H54 (cell line): ENCODE measurements at regions not wholly inside any gene's neighbourhood (a gene's known extent, or its start where the extent isn't known, plus 50 kb on each side); places are given as distances from the start of the nearest gene placed in this dataset.

Experiments used
- DNase-seq: peaks from one replicate; pipeline ENCODE4 v3.0.0; 2011; ENCODE audit warnings: low spot score, mixed read lengths; ENCODE audit not compliant: insufficient read length
- FAIRE-seq: peaks from 3 replicates; lab custom pipeline; 2011; peaks lifted over from hg19 to GRCh38; lab: Jason Lieb, UNC
- POLR2A ChIP-seq: IDR thresholded peaks from 2 replicates; pipeline ENCODE4 v1.6.1; 2011; ENCODE audit warnings: low read depth, mild to moderate bottlenecking, low read length

GRCh38 chr4:60223208-60223923 is 976.8 kb upstream of the ADGRL3 start:
- FAIRE-seq (no peak), DNase-seq (no peak)
- no peak for TF ChIP-seq POLR2A

GRCh38 chr4:60241866-60242265 is 958.3 kb upstream of the ADGRL3 start:
- FAIRE-seq (no peak), DNase-seq (no peak)
- no peak for TF ChIP-seq POLR2A

GRCh38 chr4:60249784-60250183 is 950.3 kb upstream of the ADGRL3 start:
- TF ChIP-seq POLR2A = no peak
- FAIRE-seq (no peak), DNase-seq (no peak)

GRCh38 chr4:60250657-60251056 is 949.5 kb upstream of the ADGRL3 start:
- no peak for TF ChIP-seq POLR2A
- DNase-seq (no peak), FAIRE-seq (no peak)

GRCh38 chr4:60259781-60260180 is 940.3 kb upstream of the ADGRL3 start:
- FAIRE-seq = no peak
- no peak for DNase-seq
- no peak for TF ChIP-seq POLR2A

- FAIRE-seq (no peak), DNase-seq (no peak)
- no peak for TF ChIP-seq POLR2A
Observed at GRCh38 chr4:60266505-60266904, 933.6 kb upstream of the ADGRL3 start.

GRCh38 chr4:60296386-60296785 is 903.7 kb upstream of the ADGRL3 start:
- no peak for FAIRE-seq
- no peak for TF ChIP-seq POLR2A
- DNase-seq = no peak

- no peak for TF ChIP-seq POLR2A
- no peak for FAIRE-seq
- DNase-seq = no peak
Observed at GRCh38 chr4:60313611-60314178, 886.4 kb upstream of the ADGRL3 start.

- TF ChIP-seq POLR2A = no peak
- no peak for DNase-seq
- no peak for FAIRE-seq
Observed at GRCh38 chr4:60314416-60314815, 885.7 kb upstream of the ADGRL3 start.

GRCh38 chr4:60315586-60315985 is 884.5 kb upstream of the ADGRL3 start:
- TF ChIP-seq POLR2A = no peak
- FAIRE-seq = no peak
- DNase-seq = no peak

- DNase-seq (no peak), FAIRE-seq (no peak)
- no peak for TF ChIP-seq POLR2A
Observed at GRCh38 chr4:60326735-60327134, 873.4 kb upstream of the ADGRL3 start.

GRCh38 chr4:60327651-60328050 is 872.5 kb upstream of the ADGRL3 start:
- no peak for DNase-seq
- TF ChIP-seq POLR2A = no peak
- FAIRE-seq = no peak

- TF ChIP-seq POLR2A = no peak
- DNase-seq = no peak
- FAIRE-seq = no peak
Observed at GRCh38 chr4:60344908-60345307, 855.2 kb upstream of the ADGRL3 start.

GRCh38 chr4:60345392-60345791 is 854.7 kb upstream of the ADGRL3 start:
- no peak for DNase-seq
- FAIRE-seq = no peak
- no peak for TF ChIP-seq POLR2A

- FAIRE-seq = no peak
- no peak for TF ChIP-seq POLR2A
- DNase-seq = no peak
Observed at GRCh38 chr4:60359746-60360367, 840.3 kb upstream of the ADGRL3 start.

GRCh38 chr4:60365176-60365575 is 835.0 kb upstream of the ADGRL3 start:
- no peak for FAIRE-seq
- TF ChIP-seq POLR2A = no peak
- no peak for DNase-seq
